ENCODE measurements at regions not wholly inside any gene's neighbourhood (a gene's known extent, or its start where the extent isn't known, plus 50 kb on each side); places are given as distances from the start of the nearest gene placed in this dataset.

GRCh38 chr2:5036256-5036655 lies 655.9 kb upstream of the SOX11 start:
- Histone ChIP-seq H3K4me3 (ENCODE audit: low read depth, low read length) (no peak overlapping the region), H3K27me3 (ENCODE audit: control insufficient read depth, insufficient read depth, low read length) (no peaks in the 10 kb centered on the region), H3K36me3 (ENCODE audit: control insufficient read depth, insufficient read depth, low read length) (no peaks in the 10 kb centered on the region)
- POLR2A ChIA-PET: no interaction called here
- TF ChIP-seq, protein P1, sequence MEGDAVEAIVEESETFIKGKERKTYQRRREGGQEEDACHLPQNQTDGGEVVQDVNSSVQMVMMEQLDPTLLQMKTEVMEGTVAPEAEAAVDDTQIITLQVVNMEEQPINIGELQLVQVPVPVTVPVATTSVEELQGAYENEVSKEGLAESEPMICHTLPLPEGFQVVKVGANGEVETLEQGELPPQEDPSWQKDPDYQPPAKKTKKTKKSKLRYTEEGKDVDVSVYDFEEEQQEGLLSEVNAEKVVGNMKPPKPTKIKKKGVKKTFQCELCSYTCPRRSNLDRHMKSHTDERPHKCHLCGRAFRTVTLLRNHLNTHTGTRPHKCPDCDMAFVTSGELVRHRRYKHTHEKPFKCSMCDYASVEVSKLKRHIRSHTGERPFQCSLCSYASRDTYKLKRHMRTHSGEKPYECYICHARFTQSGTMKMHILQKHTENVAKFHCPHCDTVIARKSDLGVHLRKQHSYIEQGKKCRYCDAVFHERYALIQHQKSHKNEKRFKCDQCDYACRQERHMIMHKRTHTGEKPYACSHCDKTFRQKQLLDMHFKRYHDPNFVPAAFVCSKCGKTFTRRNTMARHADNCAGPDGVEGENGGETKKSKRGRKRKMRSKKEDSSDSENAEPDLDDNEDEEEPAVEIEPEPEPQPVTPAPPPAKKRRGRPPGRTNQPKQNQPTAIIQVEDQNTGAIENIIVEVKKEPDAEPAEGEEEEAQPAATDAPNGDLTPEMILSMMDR (IDR thresholded peaks at IDR 0.05; ENCODE audit: insufficient read depth, low read depth, low read length): no peak
- no peak for DNase-seq (ENCODE audit: low read depth)
- CTCF ChIA-PET: no interaction called here

- no peaks in the 10 kb centered on the region for H3K27me3 ChIP-seq (ENCODE audit: control insufficient read depth, insufficient read depth, low read length)
- TF ChIP-seq, protein P1 (IDR thresholded peaks at IDR 0.05; ENCODE audit: insufficient read depth, low read depth, low read length): no peak
- H3K4me3 ChIP-seq (ENCODE audit: low read depth, low read length): no peak overlapping the region
- CTCF ChIA-PET: no interaction called here
- H3K36me3 ChIP-seq (ENCODE audit: control insufficient read depth, insufficient read depth, low read length): no peaks in the 10 kb centered on the region
- no peak for DNase-seq (ENCODE audit: low read depth)
- POLR2A ChIA-PET: no interaction called here
Observed at GRCh38 chr2:5039241-5039975, 652.8 kb upstream of the SOX11 start.

- H3K27me3 ChIP-seq (ENCODE audit: control insufficient read depth, insufficient read depth, low read length): no peaks in the 10 kb centered on the region
- TF ChIP-seq, protein P1 (IDR thresholded peaks at IDR 0.05; ENCODE audit: insufficient read depth, low read depth, low read length): no peak
- no peaks in the 10 kb centered on the region for H3K36me3 ChIP-seq (ENCODE audit: control insufficient read depth, insufficient read depth, low read length)
- no peak overlapping the region for H3K4me3 ChIP-seq (ENCODE audit: low read depth, low read length)
- no peak for DNase-seq (ENCODE audit: low read depth)
- ChIA-PET CTCF (no interaction called here), POLR2A (no interaction called here)
Observed at GRCh38 chr2:5040571-5040970, 651.6 kb upstream of the SOX11 start.

- no peak for DNase-seq (ENCODE audit: low read depth)
- POLR2A ChIA-PET: no interaction called here
- TF ChIP-seq, protein P1 (IDR thresholded peaks at IDR 0.05; ENCODE audit: insufficient read depth, low read depth, low read length): no peak
- CTCF ChIA-PET: no interaction called here
- Histone ChIP-seq H3K4me3 (ENCODE audit: low read depth, low read length) (no peak overlapping the region), H3K27me3 (ENCODE audit: control insufficient read depth, insufficient read depth, low read length) (no peaks in the 10 kb centered on the region), H3K36me3 (ENCODE audit: control insufficient read depth, insufficient read depth, low read length) (no peaks in the 10 kb centered on the region)
Observed at GRCh38 chr2:5041501-5041900, 650.7 kb upstream of the SOX11 start.

- no peak overlapping the region for H3K4me3 ChIP-seq (ENCODE audit: low read depth, low read length)
- DNase-seq (ENCODE audit: low read depth): no peak
- no peaks in the 10 kb centered on the region for H3K36me3 ChIP-seq (ENCODE audit: control insufficient read depth, insufficient read depth, low read length)
- TF ChIP-seq, protein P1 (IDR thresholded peaks at IDR 0.05; ENCODE audit: insufficient read depth, low read depth, low read length): no peak
- no peaks in the 10 kb centered on the region for H3K27me3 ChIP-seq (ENCODE audit: control insufficient read depth, insufficient read depth, low read length)
- ChIA-PET CTCF (no interaction called here), POLR2A (no interaction called here)
Observed at GRCh38 chr2:5042666-5043440, 649.3 kb upstream of the SOX11 start.

Measured in BJ (cell line).